PC-9 (cell line): ENCODE measurements at regions not wholly inside any gene's neighbourhood (a gene's known extent, or its start where the extent isn't known, plus 50 kb on each side); places are given as distances from the start of the nearest gene placed in this dataset.

ENCODE experiments used
- EZH2 ChIP-seq: fragments of 200-600 bp; sonication (generic); IDR thresholded peaks from 2 replicates; pipeline ENCODE4 v1.8.0; 2017; ENCODE audit warnings: antibody characterized with exemption, low read depth
- TF ChIP-seq, protein P1 (sequence below): fragments of 200-600 bp; sonication (generic); conservative IDR thresholded peaks from 2 replicates; pipeline ENCODE4 v1.6.1; 2017; ENCODE audit warnings: mixed run types, antibody characterized with exemption, mild to moderate bottlenecking, moderate library complexity

DNA sequence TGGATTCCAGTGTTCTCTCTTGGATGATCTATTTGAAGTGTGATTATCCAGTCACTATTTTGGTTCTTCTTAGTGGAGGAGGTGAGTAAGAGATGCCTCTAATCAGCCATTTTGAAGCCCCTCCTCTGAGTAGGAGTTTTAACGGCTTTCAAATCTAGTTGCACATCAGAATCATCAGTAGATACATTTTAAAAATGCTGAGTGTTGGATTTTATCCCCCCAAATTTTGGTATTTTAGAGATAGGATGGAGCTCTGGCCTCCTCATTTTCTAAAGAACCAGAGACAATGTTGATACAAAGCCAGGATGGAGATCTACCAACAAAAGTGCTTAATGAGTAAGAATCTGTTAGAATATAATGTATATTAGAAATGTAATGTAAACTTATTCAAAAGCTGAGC, 1061.0 kb upstream of the WWC1 start:
- TF ChIP-seq, protein P1, sequence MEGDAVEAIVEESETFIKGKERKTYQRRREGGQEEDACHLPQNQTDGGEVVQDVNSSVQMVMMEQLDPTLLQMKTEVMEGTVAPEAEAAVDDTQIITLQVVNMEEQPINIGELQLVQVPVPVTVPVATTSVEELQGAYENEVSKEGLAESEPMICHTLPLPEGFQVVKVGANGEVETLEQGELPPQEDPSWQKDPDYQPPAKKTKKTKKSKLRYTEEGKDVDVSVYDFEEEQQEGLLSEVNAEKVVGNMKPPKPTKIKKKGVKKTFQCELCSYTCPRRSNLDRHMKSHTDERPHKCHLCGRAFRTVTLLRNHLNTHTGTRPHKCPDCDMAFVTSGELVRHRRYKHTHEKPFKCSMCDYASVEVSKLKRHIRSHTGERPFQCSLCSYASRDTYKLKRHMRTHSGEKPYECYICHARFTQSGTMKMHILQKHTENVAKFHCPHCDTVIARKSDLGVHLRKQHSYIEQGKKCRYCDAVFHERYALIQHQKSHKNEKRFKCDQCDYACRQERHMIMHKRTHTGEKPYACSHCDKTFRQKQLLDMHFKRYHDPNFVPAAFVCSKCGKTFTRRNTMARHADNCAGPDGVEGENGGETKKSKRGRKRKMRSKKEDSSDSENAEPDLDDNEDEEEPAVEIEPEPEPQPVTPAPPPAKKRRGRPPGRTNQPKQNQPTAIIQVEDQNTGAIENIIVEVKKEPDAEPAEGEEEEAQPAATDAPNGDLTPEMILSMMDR: no peak
- no peak for TF ChIP-seq EZH2
